GM10266 (cell line): ENCODE measurements at regions not wholly inside any gene's neighbourhood (a gene's known extent, or its start where the extent isn't known, plus 50 kb on each side); places are given as distances from the start of the nearest gene placed in this dataset.

ENCODE experiments used
- DNase-seq: peaks from one replicate; pipeline ENCODE4 v3.0.0; 2012; ENCODE audit errors: extremely low spot score
- TF ChIP-seq, protein P1 (sequence below): IDR thresholded peaks from 2 replicates; pipeline ENCODE4 v1.5.1; 2012; ENCODE audit warnings: mild to moderate bottlenecking, low read depth; ENCODE audit not compliant: control insufficient read depth, insufficient read depth; ENCODE audit errors: missing control alignments

DNA sequence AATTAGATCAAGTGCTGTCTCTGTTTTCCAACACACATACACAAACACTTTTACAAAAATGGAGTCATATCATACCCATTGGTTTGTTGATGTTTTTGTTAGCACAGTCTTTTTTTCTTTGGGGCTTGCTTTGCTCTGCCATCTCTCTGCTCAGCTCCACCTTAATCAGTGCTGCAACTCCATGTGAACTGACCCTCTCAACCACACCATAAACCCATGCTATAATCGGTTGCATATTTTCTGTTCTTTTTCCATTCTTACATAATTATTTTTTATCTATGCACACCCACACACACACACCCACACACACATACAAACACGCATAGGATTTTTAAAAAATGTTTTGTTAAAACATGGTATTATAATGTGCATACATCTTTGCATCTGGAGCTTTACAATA, 91.0 kb upstream of the CDH13 start:
- TF ChIP-seq, protein P1, sequence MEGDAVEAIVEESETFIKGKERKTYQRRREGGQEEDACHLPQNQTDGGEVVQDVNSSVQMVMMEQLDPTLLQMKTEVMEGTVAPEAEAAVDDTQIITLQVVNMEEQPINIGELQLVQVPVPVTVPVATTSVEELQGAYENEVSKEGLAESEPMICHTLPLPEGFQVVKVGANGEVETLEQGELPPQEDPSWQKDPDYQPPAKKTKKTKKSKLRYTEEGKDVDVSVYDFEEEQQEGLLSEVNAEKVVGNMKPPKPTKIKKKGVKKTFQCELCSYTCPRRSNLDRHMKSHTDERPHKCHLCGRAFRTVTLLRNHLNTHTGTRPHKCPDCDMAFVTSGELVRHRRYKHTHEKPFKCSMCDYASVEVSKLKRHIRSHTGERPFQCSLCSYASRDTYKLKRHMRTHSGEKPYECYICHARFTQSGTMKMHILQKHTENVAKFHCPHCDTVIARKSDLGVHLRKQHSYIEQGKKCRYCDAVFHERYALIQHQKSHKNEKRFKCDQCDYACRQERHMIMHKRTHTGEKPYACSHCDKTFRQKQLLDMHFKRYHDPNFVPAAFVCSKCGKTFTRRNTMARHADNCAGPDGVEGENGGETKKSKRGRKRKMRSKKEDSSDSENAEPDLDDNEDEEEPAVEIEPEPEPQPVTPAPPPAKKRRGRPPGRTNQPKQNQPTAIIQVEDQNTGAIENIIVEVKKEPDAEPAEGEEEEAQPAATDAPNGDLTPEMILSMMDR, result no peak
- DNase-seq, result no peak

DNA sequence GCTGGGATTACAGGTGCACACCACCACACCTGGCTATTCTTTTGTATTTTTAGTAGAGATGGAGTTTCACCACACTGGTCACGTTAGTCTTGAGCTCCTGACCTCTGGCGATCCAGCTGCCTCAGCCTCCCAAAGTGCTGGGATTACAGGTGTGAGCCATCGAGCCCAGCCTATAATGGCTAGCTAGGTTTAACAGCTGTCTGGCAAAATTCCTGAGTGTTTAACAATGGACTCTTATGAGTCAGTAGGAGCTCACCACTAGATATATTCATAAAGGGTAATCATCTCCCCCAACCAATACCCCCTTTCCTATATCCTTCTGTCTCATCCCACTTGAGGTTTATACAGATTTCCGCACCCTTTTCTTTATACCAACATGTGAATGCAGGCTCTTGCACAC, 91.5 kb upstream of the CDH13 start:
- TF ChIP-seq, protein P1, result no peak
- DNase-seq, result no peak

DNA sequence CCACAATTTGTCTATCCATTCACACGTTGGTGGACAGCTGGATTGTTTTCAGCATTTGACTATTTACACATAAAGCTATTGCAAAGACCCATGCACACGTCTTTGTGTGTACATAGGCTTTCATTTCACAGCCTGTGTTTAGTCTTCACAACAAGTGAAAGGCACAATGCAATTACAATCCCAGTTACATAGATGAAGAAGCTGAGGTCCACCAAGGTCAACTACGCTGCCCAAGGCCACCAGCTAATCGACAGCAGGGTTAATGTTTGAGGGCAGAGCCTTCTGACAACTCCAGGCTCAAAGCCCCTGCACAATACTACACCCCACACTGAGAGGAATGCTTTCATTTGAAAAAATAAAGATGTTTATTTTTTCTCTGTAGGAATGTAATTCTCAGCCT, 93.6 kb upstream of the CDH13 start:
- DNase-seq, result no peak
- TF ChIP-seq, protein P1, result no peak

DNA sequence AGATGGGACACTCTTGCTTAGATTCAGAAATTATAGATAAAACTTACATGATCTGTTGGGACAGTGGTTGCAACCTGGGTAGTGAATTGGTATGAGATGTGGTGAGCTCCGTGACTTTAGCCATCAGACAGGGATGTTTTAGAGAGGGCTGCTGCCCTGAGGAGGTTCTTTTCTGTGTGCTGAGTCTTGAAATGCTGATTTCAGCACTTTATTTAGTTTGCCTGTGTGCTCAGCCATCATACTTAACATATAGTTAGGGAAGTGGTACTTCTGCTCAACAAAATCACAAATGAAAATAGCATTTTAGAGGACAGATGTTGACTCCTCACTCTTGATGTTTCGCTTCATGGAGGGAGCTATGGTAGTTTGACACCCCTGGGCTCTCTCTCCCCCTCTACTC, 95.9 kb upstream of the CDH13 start:
- TF ChIP-seq, protein P1, result no peak
- DNase-seq, result no peak

DNA sequence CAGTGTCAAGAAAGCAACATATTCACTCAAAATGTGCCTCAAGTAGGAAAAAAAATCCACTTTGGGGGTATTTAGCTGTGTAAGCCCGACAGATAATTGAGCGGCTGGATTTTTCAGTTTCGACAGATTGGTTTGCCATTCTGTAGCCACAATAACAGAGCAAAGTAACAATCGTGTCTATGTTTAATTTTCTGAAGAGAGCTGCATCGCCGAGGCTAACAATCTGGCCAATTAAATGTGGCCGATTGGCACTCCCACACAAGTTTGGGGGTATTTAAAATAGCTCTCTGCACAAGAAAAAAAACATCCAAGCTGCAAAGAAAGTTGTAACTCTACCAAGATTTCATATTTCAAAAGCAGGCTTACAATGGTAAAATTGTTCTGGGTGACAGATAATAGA, 99.7 kb upstream of the CDH13 start:
- DNase-seq, result no peak
- TF ChIP-seq, protein P1, result no peak

DNA sequence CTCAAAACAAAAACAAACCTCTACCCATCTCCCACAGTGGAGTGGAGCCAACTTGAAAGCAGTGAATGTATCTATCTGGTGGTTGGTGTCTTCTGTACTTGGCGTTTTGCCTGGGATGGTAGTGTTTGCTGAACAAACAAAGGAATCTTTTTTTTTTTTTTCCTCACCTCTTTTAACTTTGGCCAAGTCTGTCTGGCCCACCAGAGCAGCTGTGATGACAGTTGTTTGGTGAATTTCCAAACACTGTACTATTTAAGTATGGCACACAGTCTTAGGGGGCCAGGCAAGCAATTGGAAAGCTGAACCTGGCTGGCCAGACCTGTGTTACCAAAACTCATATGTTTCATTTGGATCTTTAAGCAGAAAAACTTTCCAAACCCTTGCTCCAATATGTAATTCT, 101.8 kb upstream of the CDH13 start:
- no peak for DNase-seq
- TF ChIP-seq, protein P1, result no peak

DNA sequence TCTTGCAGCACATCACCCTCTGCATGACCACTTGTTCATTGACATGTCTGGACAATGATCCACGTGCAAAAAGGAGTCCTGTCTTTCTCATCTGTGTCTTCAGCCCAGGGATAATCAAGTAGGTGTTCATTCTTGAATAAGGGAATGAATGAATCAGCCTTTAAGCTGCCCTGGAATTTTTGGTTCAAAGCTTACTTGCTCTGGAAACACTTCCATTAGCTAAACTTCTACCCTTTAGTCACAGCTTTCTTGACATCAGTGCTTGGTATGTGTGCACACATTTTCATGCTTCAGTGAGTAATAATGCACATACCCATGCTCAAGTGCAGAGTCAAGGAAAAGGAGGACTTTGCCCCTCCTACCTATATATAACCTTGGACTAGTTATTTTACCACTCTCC, 103.0 kb upstream of the CDH13 start:
- TF ChIP-seq, protein P1, result no peak
- no peak for DNase-seq
